ENCODE measurements at regions not wholly inside any gene's neighbourhood (a gene's known extent, or its start where the extent isn't known, plus 50 kb on each side); places are given as distances from the start of the nearest gene placed in this dataset.

GRCh38 chr7:155983176-155983815 lies 171.0 kb upstream of the SHH start:
- no peak for DNase-seq

GRCh38 chr7:155981703-155982102 lies 169.4 kb upstream of the SHH start:
- no peak for DNase-seq

GRCh38 chr7:155980841-155981240 lies 168.6 kb upstream of the SHH start:
- no peak for DNase-seq

- DNase-seq: no peak
Observed at GRCh38 chr7:155979994-155980393, 167.7 kb upstream of the SHH start.

- no peak for DNase-seq
Observed at GRCh38 chr7:155979566-155979965, 167.3 kb upstream of the SHH start.

GRCh38 chr7:155975490-155975889 lies 163.2 kb upstream of the SHH start:
- DNase-seq: no peak

- DNase-seq: no peak
Observed at GRCh38 chr7:155974186-155974897, 162.1 kb upstream of the SHH start.

GRCh38 chr7:155973451-155973997 lies 161.3 kb upstream of the SHH start:
- DNase-seq: no peak

- DNase-seq: no peak
Observed at GRCh38 chr7:155972651-155973390, 160.6 kb upstream of the SHH start.

- DNase-seq: no peak
Observed at GRCh38 chr7:155972247-155972646, 160.0 kb upstream of the SHH start.

- no peak for DNase-seq
Observed at GRCh38 chr7:155971180-155971770, 159.0 kb upstream of the SHH start.

- DNase-seq: no peak
Observed at GRCh38 chr7:155969192-155969929, 157.1 kb upstream of the SHH start.

GRCh38 chr7:155965010-155965409 lies 152.7 kb upstream of the SHH start:
- DNase-seq: no peak

- no peak for DNase-seq
Observed at GRCh38 chr7:155964543-155964942, 152.3 kb upstream of the SHH start.

GRCh38 chr7:155963771-155964195 lies 151.5 kb upstream of the SHH start:
- DNase-seq: no peak

- DNase-seq: no peak
Observed at GRCh38 chr7:155963356-155963755, 151.1 kb upstream of the SHH start.

- no peak for DNase-seq
Observed at GRCh38 chr7:155962968-155963300, 150.7 kb upstream of the SHH start.

- DNase-seq: no peak
Observed at GRCh38 chr7:155962191-155962967, 150.1 kb upstream of the SHH start.

- DNase-seq: peak in 4 of 51 donors; percentile 6 to 46 (median 30)
Observed at GRCh38 chr7:155961241-155962190, 149.3 kb upstream of the SHH start.
